ENCODE measurements at regions not wholly inside any gene's neighbourhood (a gene's known extent, or its start where the extent isn't known, plus 50 kb on each side); places are given as distances from the start of the nearest gene placed in this dataset.
"Not testable (repeated sequence)": the region's sequence is repeated elsewhere in the genome, so short reads cannot be mapped to it uniquely, and the experiment has no call there.

- DNase-seq (ENCODE audit: low read depth in 2 of 2): peak; percentile 81 to 85
Observed at GRCh38 chr12:92987362-92987761, 58.3 kb upstream of the EEA1 start.

GRCh38 chr12:92987846-92988621 lies 58.9 kb upstream of the EEA1 start:
- DNase-seq (ENCODE audit: low read depth in 2 of 2): no peak

GRCh38 chr12:92988622-92989130 lies 59.6 kb upstream of the EEA1 start:
- no peak for DNase-seq (ENCODE audit: low read depth in 2 of 2)

GRCh38 chr12:92989715-92990484 lies 60.8 kb upstream of the EEA1 start:
- no peak for DNase-seq (ENCODE audit: low read depth in 2 of 2)

- DNase-seq (ENCODE audit: low read depth in 2 of 2): no peak
Observed at GRCh38 chr12:92991134-92991533, 62.0 kb upstream of the EEA1 start.

- DNase-seq (ENCODE audit: low read depth in 2 of 2): no peak
Observed at GRCh38 chr12:92992041-92992440, 62.9 kb upstream of the EEA1 start.

- DNase-seq (ENCODE audit: low read depth in 2 of 2): no peak
Observed at GRCh38 chr12:92993259-92993658, 64.2 kb upstream of the EEA1 start.

GRCh38 chr12:92995258-92995903 lies 66.3 kb upstream of the EEA1 start:
- DNase-seq (ENCODE audit: low read depth in 2 of 2): no peak

- DNase-seq (ENCODE audit: low read depth in 2 of 2): no peak
Observed at GRCh38 chr12:93000026-93000425, 70.9 kb upstream of the EEA1 start.

- peak in 1 of 2 donors; percentile 61 for DNase-seq (ENCODE audit: low read depth in 2 of 2)
Observed at GRCh38 chr12:93001407-93001806, 72.3 kb upstream of the EEA1 start.

GRCh38 chr12:93002293-93003054 lies 73.4 kb upstream of the EEA1 start:
- DNase-seq (ENCODE audit: low read depth in 2 of 2): peak; percentile 99 to 100

GRCh38 chr12:93003531-93004239 lies 74.6 kb upstream of the EEA1 start:
- DNase-seq (ENCODE audit: low read depth in 2 of 2): no peak

GRCh38 chr12:93005928-93006392 lies 76.9 kb upstream of the EEA1 start:
- DNase-seq (ENCODE audit: low read depth in 2 of 2): no peak

- no peak for DNase-seq (ENCODE audit: low read depth in 2 of 2)
Observed at GRCh38 chr12:93006471-93007208, 77.5 kb upstream of the EEA1 start.

GRCh38 chr12:93007544-93007943 lies 78.4 kb upstream of the EEA1 start:
- peak in 1 of 2 donors; percentile 24 for DNase-seq (ENCODE audit: low read depth in 2 of 2)

GRCh38 chr12:93008044-93008778 lies 79.1 kb upstream of the EEA1 start:
- DNase-seq (ENCODE audit: low read depth in 2 of 2): peak; percentile 28 to 64

- DNase-seq (ENCODE audit: low read depth in 2 of 2): not testable (repeated sequence)
Observed at GRCh38 chr12:93008880-93009279, 79.8 kb upstream of the EEA1 start.

- no peak for DNase-seq (ENCODE audit: low read depth in 2 of 2)
Observed at GRCh38 chr12:93009533-93009932, 80.4 kb upstream of the EEA1 start.

GRCh38 chr12:93010461-93010860 lies 81.4 kb upstream of the EEA1 start:
- peak; percentile 77 to 79 for DNase-seq (ENCODE audit: low read depth in 2 of 2)
